Dermis blood vessel endothelial cell (primary cell): ENCODE measurements at regions not wholly inside any gene's neighbourhood (a gene's known extent, or its start where the extent isn't known, plus 50 kb on each side); places are given as distances from the start of the nearest gene placed in this dataset.
"Not testable (repeated sequence)": the region's sequence is repeated elsewhere in the genome, so short reads cannot be mapped to it uniquely, and the experiment has no call there.

Source experiments
- DNase-seq: peaks from one replicate; pipeline ENCODE4 v3.0.0; 2010

- no peak for DNase-seq
These were observed 181.5 kb upstream of the ID2 start for GRCh38 chr2:8500124-8501054.

GRCh38 chr2:8501061-8501720 lies 180.7 kb upstream of the ID2 start:
- DNase-seq, result no peak

- no peak for DNase-seq
These were observed 179.5 kb upstream of the ID2 start for GRCh38 chr2:8502316-8502715.

DNA sequence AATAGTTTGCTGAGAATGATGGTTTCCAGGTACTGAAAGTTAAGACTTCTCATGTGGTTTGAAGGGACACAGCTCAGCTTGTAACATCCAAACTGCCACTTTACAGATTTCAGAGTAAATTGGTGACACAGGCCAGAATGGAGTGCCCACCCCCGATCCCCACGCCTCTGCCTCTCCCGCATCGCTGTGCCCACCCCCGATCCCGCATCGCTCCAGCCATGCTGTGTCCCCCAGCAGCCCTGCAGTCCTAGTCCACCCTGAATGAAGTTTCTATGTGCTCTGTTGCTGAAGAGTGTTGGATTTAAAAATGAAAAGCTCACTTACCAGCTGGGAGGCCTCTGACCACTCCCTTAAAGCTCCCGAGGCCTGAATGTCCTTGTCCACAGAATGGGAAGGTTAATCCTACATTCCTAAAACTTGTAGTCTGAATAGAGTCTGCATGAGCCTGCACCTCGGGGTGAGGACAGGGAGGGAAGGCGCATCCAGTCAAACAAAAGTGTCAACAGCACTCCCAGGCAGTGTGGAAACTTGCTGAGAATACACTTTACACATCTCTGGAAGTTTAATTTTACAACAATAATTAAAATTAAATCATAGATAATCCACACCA lies 176.4 kb upstream of the ID2 start:
- DNase-seq, result no peak

DNA sequence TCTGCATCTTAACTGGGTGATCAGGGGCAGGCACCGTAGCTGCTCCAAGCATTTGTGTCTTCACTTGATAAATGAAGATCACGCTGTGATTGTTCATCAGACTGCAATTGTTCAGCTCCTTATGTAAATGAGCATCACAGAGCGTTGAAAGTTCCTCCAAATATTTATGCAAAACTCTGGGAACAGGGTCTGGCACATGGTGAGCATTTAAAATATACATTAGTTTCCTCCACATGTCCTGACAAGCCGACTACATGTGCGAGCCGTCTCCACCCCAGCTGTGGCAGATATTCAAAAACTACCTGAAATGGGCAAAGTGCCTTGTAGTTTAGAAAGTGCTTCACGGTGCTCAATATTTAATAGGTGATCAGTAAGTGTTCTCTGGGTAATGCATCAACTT lies 175.1 kb upstream of the ID2 start:
- DNase-seq, result no peak

GRCh38 chr2:8508766-8509165 lies 173.1 kb upstream of the ID2 start:
- no peak for DNase-seq

DNA sequence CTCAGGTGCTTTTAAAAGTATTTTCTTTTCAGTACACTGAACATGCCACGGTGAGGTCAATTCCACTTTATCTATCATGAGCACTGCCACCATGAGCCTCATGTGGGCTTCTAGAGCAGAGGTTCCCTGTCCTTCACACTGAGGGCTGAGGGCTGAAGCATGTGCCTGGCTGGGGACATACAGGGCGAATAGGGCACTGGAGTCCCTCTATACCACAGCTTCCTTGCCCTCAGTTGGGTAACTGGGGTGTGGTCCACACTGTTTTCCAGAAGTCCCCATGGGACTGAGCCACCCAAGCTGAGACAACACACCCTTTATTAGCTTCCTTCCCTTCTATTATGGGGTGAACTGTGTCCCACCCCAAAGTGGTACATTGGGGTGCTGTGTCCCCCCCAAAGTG lies 172.2 kb upstream of the ID2 start:
- DNase-seq, result no peak

DNA sequence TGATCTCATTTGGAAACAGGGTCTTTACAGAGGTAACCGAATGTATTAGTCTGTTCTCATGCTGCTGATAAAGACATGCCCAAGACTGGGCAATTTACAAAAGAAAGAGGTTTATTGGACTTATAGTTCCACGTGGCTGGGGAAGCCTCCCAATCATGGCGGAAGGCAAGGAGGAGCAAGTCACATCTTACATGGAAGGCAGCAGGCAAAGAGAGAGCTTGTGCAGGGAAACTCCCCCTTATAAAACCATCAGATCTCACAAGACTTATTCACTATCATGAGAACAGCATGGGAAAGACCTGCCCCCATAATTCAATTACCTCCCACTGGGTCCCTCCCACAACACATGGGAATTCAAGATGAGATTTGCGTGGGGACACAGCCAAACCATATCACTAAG lies 171.8 kb upstream of the ID2 start:
- not testable (repeated sequence) for DNase-seq

- no peak for DNase-seq
These were observed 171.3 kb upstream of the ID2 start for GRCh38 chr2:8510519-8510918.

DNA sequence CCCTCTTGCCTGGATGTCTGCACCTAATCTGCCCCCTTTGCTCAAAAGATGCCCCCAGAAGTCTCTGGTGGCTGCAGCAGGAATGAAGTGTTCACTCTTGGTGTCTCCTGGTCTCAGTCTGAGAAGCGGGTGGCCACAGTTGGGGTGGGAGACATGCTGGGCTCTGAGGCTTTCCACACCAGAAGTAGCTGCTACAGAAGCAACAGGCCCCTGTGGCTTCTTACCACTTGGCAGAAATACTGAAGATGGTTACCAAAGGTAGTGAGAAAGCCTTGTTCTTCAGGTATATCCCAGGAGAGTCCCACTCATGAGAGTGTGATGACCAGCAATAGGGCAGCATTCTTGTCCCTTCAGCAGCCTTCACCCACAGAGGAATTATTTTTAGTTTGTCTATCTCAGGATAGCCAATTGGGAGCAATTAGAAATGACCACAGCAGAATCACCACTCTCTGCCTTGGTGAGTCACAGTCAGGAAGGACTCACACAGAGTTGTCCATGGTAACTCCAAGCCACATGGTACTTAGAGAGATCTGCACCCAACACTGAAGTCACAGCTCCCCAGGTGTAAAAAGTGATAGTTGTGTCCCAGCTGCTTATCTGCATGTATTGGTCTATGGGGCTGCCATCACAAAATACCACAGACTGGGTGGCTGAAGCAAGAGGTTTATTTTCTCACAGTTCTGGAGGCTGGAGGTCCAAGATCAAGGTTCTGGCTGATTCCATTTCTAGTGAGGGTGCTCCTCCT lies 169.8 kb upstream of the ID2 start:
- no peak for DNase-seq

- no peak for DNase-seq
These were observed 168.1 kb upstream of the ID2 start for GRCh38 chr2:8513601-8514273.

DNA sequence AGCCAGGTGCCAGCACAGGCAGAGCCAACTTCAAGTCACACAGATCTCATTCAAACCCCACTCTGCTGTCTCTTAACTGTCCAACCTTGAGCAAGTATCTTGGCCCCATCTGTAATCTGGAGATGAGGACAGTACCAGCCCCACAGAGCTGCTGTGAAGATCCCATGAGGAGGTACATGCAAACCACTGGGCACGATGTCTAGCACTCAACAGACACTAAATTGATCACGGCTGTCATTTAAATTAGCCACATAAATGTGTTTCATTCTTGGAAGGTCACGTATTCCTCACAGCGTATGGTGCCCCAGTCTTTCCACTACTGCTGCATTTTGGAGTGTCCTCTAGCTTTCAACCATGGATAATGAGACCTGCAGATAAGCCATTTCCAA lies 167.6 kb upstream of the ID2 start:
- DNase-seq, result no peak

GRCh38 chr2:8514796-8515758 lies 166.8 kb upstream of the ID2 start:
- DNase-seq, result no peak

DNA sequence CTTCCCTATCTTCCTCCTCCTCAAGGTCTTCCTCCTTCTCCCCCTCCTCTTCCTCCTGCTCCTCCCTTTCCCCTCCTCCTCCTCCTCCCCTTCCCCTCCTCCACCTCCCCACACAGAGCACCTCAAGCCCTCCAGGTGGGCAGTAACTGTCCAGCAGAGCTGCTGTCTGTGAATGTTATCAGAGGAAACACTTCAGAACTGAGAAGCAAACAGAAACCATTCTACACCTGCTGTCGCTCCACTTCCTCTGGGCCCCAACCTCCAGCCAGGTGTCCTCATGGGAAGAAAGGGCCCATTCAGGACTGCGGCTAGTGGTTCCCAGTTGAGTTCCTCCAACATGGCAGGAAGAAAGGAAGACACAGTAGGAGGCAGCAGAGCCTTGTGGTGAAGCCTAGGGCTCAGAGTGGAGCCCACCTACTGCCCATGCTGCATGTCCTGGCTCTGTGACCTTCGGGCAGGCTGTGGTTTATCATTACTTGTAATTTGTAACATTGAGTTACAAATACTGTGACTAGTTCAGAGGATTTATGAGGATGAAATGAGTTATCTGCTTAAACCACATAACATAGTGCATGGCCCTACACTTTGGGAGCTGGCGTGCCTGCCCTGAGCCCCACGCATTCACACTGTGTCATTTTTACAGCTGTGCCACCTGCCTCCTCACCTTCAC lies 165.9 kb upstream of the ID2 start:
- DNase-seq, result no peak

DNA sequence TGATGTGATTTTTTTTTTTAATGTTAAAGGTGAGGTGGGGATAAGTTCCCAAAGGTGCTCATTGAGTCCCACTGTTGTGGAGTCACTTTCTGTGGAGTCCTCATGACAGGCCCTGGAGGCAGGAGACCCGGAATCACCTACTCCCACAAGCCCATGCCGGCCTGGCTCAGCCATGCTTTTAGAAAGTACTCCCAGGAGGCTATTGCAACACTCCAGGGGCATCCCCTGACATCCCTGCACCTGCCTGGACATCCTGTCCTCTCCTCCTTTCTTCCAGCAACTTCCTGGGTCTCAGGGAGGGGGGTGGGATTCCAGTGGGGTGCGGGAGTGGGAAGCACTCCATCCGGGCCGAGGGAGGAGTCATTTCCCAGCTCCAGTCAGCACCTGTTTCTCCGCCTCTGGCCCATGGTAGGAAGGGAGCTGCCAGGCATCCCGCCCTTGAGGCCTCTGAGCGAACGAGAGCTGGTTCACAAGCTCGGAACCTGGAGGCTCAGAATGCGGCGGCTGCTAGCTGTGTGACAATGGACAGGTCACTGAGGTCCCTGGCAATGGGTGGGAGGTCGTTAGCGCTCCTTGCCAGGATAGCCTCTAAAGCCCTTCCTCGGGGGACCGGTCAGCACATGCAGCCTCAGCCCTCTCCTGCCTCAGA lies 163.9 kb upstream of the ID2 start:
- DNase-seq, result no peak

GRCh38 chr2:8518979-8519668 lies 162.7 kb upstream of the ID2 start:
- no peak for DNase-seq

- no peak for DNase-seq
These were observed 161.0 kb upstream of the ID2 start for GRCh38 chr2:8520791-8521344.

DNA sequence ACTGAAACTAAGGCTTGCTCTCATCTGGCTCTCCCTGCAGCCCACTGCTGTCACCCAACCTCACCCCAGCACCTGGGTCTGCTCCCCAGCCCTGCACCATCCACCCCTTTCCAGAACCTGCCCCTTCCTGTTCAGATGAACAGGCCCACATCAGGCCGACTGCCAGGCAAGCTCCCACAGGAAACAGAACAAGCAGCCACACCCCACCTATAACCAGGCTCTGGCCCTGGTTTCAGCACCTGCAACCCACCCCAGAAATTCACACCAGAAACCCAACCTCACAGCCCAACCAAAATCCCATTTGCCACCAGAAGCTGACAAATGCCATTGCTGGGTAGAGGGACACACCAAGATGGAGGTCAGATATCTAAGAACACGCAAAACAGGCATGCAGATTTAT lies 159.2 kb upstream of the ID2 start:
- no peak for DNase-seq

DNA sequence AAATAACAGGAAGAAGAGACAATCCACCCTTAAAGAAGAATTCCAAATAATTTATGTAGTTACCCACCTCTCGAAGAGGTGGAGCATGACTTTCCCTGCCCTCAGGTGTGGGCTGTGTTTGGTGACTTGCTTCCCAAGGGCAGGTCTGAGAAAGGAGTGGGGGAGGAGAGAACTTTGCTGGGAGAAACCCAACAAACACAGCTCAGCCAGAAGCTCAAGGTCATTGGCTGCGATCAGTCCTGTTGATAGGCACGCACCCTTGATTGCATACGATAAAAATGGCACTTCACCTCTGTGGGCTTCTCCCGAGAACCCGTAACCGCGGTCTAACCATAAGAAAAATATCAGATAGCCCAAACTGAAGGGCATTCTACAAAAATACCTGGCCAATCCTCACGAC lies 157.5 kb upstream of the ID2 start:
- no peak for DNase-seq
